Stomach (tissue), 8 donors: ENCODE measurements at regions not wholly inside any gene's neighbourhood (a gene's known extent, or its start where the extent isn't known, plus 50 kb on each side); places are given as distances from the start of the nearest gene placed in this dataset.

Experiments
- DNase-seq, 2 donors: peaks; one replicate each; pipeline versions ENCODE4 v3.0.0 to v3.0.0-alpha.2; 2013 to 2019
- H3K27ac ChIP-seq, 5 donors: fragments of 200-600 bp in 4 of 5; sonication (generic) in 4 of 5; one replicate each; pipeline ENCODE4 v1.5.1; 2013 to 2019; ENCODE audit warnings: mild to moderate bottlenecking in 1 of 5, moderate library complexity in 1 of 5
- H3K27me3 ChIP-seq, 3 donors: fragments of 200-600 bp; sonication (generic); one replicate each; pipeline ENCODE4 v1.5.1; 2017 to 2019; ENCODE audit warnings: mixed run types in 1 of 3
- H3K36me3 ChIP-seq, 4 donors: fragments of 200-600 bp; sonication (generic); 1 replicate in 3 of 4; 2 replicates in 1 of 4; pipeline ENCODE4 v1.5.1; 2016 to 2019
- H3K4me1 ChIP-seq, 4 donors: fragments of 200-600 bp; sonication (generic); one replicate each; pipeline ENCODE4 v1.5.1; 2016 to 2019
- H3K4me3 ChIP-seq, 4 donors: fragments of 200-600 bp; sonication (generic) in 3 of 4; one replicate each; pipeline ENCODE4 v1.5.1; 2016 to 2019; ENCODE audit warnings: mild to moderate bottlenecking in 1 of 4
- H3K9me3 ChIP-seq, 4 donors: fragments of 200-600 bp; sonication (generic); one replicate each; pipeline ENCODE4 v1.5.1; 2016 to 2019
- CTCF ChIP-seq, 7 experiments: fragments of 450-650 bp in 4 of 7; fragments of 200-600 bp in 3 of 7; sonication (generic) in 3 of 7; IDR thresholded peaks; one replicate each; pipeline ENCODE4 v1.5.1; 2016 to 2019; ENCODE audit warnings: antibody characterized with exemption in 7 of 7, control low read depth in 2 of 7, mild to moderate bottlenecking in 1 of 7
- EP300 ChIP-seq: sonication (generic); formaldehyde crosslinking; IDR thresholded peaks from one replicate; pipeline ENCODE4 v1.6.1; 2017; ENCODE audit warnings: antibody characterized with exemption
- POLR2A ChIP-seq, 4 donors: fragments of 450-650 bp; IDR thresholded peaks; one replicate each; pipeline ENCODE4 v1.6.1; 2016; ENCODE audit warnings: antibody characterized with exemption in 4 of 4, control low read depth in 2 of 4, mild to moderate bottlenecking in 1 of 4, moderate library complexity in 1 of 4
- POLR2AphosphoS5 ChIP-seq, 3 donors: sonication (generic); formaldehyde crosslinking; IDR thresholded peaks; one replicate each; pipeline ENCODE4 v1.6.1; 2016; ENCODE audit warnings: antibody characterized with exemption in 3 of 3
- WGBS, 5 donors: extraction: QIAGEN DNeasy Blood & Tissue Kit in 3 of 5; methylation state at CpG; one replicate each; pipeline versions ENCODE4 v1.1.5 to v1.1.7; 2013 to 2018; 5-methylcytosine and 5-hydroxymethylcytosine counted together
- intact Hi-C: fragments of 100-400 bp; cut with DNase I; formaldehyde crosslinking; loops from one replicate; pipeline ENCODE4 v1.15.1; 2023; ENCODE audit warnings: low total_unique reads
- donor health status: healthy with polysubstance abuse.
- donor health status: Bipolar disorder and iron deficiency.
- donor health status: healthy.

GRCh38 chr3:82636177-82636576 lies 874.7 kb upstream of the GBE1 start:
- Histone ChIP-seq H3K27ac (no peak overlapping the region), H3K9me3 (peaks cover 0 to 11% (median 9%) of the 10 kb centered on the region in 4 donors), H3K4me1 (no peaks in the 10 kb centered on the region), H3K4me3 (no peak overlapping the region), H3K36me3 (no peaks in the 10 kb centered on the region), H3K27me3 (no peaks in the 10 kb centered on the region)
- intact Hi-C loops = no loop called here
- DNase-seq = no peak
- 56 to 84% (median 73%) methylated on average over 1 of the region's 1 CpG for WGBS, 5 donors
- no peak for TF ChIP-seq CTCF (IDR thresholded peaks at IDR 0.05)
- no peak for TF ChIP-seq EP300
- TF ChIP-seq POLR2A (IDR thresholded peaks at IDR 0.05) = no peak
- no peak for TF ChIP-seq POLR2AphosphoS5 (IDR thresholded peaks at IDR 0.05)

- no peaks in the 10 kb centered on the region for H3K9me3 ChIP-seq
- no peak for TF ChIP-seq CTCF (IDR thresholded peaks at IDR 0.05)
- TF ChIP-seq POLR2AphosphoS5 (IDR thresholded peaks at IDR 0.05) = no peak
- no peak for TF ChIP-seq EP300
- TF ChIP-seq POLR2A (IDR thresholded peaks at IDR 0.05) = no peak
- H3K4me3 ChIP-seq = no peak overlapping the region
- no peaks in the 10 kb centered on the region for H3K4me1 ChIP-seq
- intact Hi-C loops = no loop called here
- DNase-seq = no peak
- H3K27me3 ChIP-seq = no peaks in the 10 kb centered on the region
- no peak overlapping the region for H3K27ac ChIP-seq
- 27 to 55% (median 50%) methylated on average over 1 of the region's 1 CpG for WGBS, 5 donors
- no peaks in the 10 kb centered on the region for H3K36me3 ChIP-seq
Observed at GRCh38 chr3:82633319-82633718, 871.9 kb upstream of the GBE1 start.

GRCh38 chr3:82629937-82630336 lies 868.5 kb upstream of the GBE1 start:
- Histone ChIP-seq H3K36me3 (no peaks in the 10 kb centered on the region), H3K27me3 (no peaks in the 10 kb centered on the region), H3K27ac (no peak overlapping the region), H3K4me3 (no peak overlapping the region), H3K4me1 (no peaks in the 10 kb centered on the region), H3K9me3 (no peaks in the 10 kb centered on the region)
- intact Hi-C loops = no loop called here
- TF ChIP-seq EP300 (no peak), CTCF (IDR thresholded peaks at IDR 0.05) (no peak)
- no peak for DNase-seq
- WGBS, 5 donors = 85 to 88% (median 87%) methylated on average over 3 of the region's 3 CpGs

- Histone ChIP-seq H3K9me3 (peaks cover 0 to 7% (median 3%) of the 10 kb centered on the region in 4 donors), H3K36me3 (no peaks in the 10 kb centered on the region), H3K27me3 (no peaks in the 10 kb centered on the region), H3K4me1 (no peaks in the 10 kb centered on the region), H3K27ac (no peak overlapping the region), H3K4me3 (no peak overlapping the region)
- no peak for TF ChIP-seq CTCF (IDR thresholded peaks at IDR 0.05)
- TF ChIP-seq EP300 = no peak
- no peak for TF ChIP-seq POLR2AphosphoS5 (IDR thresholded peaks at IDR 0.05)
- no peak for TF ChIP-seq POLR2A (IDR thresholded peaks at IDR 0.05)
- intact Hi-C loops = no loop called here
- WGBS, 5 donors = 40 to 74% (median 61%) methylated on average over 4 of the region's 4 CpGs
- no peak for DNase-seq
Observed at GRCh38 chr3:82628385-82629014, 867.1 kb upstream of the GBE1 start.
